Neural cell (in vitro differentiated cells): ENCODE measurements at regions not wholly inside any gene's neighbourhood (a gene's known extent, or its start where the extent isn't known, plus 50 kb on each side); places are given as distances from the start of the nearest gene placed in this dataset.

ENCODE experiments used
- H2AFZ ChIP-seq: fragments of 200-600, 300-800 bp; sonication (generic), shearing (Covaris generic); 2 replicates; pipeline ENCODE4 v1.6.0; 2014; ENCODE audit warnings: low read depth, mild to moderate bottlenecking, antibody characterized with exemption, low read length, moderate library complexity
- H3F3A ChIP-seq: fragments of 200-600 bp; shearing (Covaris generic); 2 replicates; pipeline ENCODE4 v1.6.1; 2016; ENCODE audit warnings: mild to moderate bottlenecking, moderate library complexity, mixed read lengths, antibody characterized with exemption, low read length; ENCODE audit not compliant: insufficient read depth, poor library complexity, severe bottlenecking
- H3K27ac ChIP-seq: fragments of 200-600, 300-800 bp; sonication (generic), shearing (Covaris generic); 2 replicates; pipeline ENCODE4 v1.5.1; 2014; ENCODE audit warnings: mild to moderate bottlenecking, low read length, moderate library complexity
- H3K27me3 ChIP-seq: fragments of 300-800, 200-600 bp; sonication (generic), shearing (Covaris generic); 2 replicates; pipeline ENCODE4 v1.6.0; 2014; ENCODE audit warnings: mild to moderate bottlenecking, low read depth, low read length, moderate library complexity; ENCODE audit not compliant: insufficient read depth
- H3K36me3 ChIP-seq: fragments of 300-800, 200-600 bp; sonication (generic), shearing (Covaris generic); 2 replicates; pipeline ENCODE4 v1.5.1; 2014; ENCODE audit warnings: mild to moderate bottlenecking, antibody characterized with exemption, low read length, moderate library complexity; ENCODE audit not compliant: insufficient read depth
- H3K4me2 ChIP-seq: fragments of 300-800, 200-600 bp; sonication (generic), shearing (Covaris generic); 2 replicates; pipeline ENCODE4 v1.6.0; 2014; ENCODE audit warnings: mild to moderate bottlenecking, low read length
- H3K4me3 ChIP-seq: fragments of 300-800, 200-600 bp; sonication (generic), shearing (Covaris generic); 2 replicates; pipeline ENCODE4 v1.5.1; 2014; ENCODE audit warnings: mild to moderate bottlenecking, low read length, moderate library complexity
- H3K79me2 ChIP-seq: fragments of 200-600 bp; shearing (Covaris generic); replicated peaks from 2 replicates; pipeline ENCODE4 v1.6.0; 2014; ENCODE audit warnings: mild to moderate bottlenecking, low read length, moderate library complexity; ENCODE audit not compliant: insufficient read depth
- H3K9ac ChIP-seq: fragments of 300-800, 200-600 bp; sonication (generic), shearing (Covaris generic); 2 replicates; pipeline ENCODE4 v1.6.1; 2016; ENCODE audit warnings: mild to moderate bottlenecking, low read length, mixed read lengths
- H3K9me2 ChIP-seq: fragments of 200-600 bp; shearing (Covaris generic); 2 replicates; pipeline ENCODE4 v1.6.1; 2016; ENCODE audit warnings: mild to moderate bottlenecking, low read length, mixed read lengths; ENCODE audit not compliant: insufficient read depth
- H3K9me3 ChIP-seq: fragments of 200-600, 300-800 bp; sonication (generic), shearing (Covaris generic); 2 replicates; pipeline ENCODE4 v1.6.1; 2016; ENCODE audit warnings: mild to moderate bottlenecking, mixed run types, low read length, moderate library complexity, mixed read lengths
- H4K20me1 ChIP-seq: fragments of 200-600 bp; shearing (Covaris generic); 2 replicates; pipeline ENCODE4 v1.6.1; 2016; ENCODE audit warnings: mild to moderate bottlenecking, mixed run types; ENCODE audit not compliant: insufficient read depth
- CTCF ChIP-seq: fragments of 450-650 bp; IDR thresholded peaks from 2 replicates; pipeline ENCODE4 v1.5.1; 2014; ENCODE audit warnings: antibody characterized with exemption, mild to moderate bottlenecking, moderate library complexity; ENCODE audit not compliant: poor library complexity, severe bottlenecking
- EP300 ChIP-seq: fragments of 450-650 bp; conservative IDR thresholded peaks from 2 replicates; pipeline ENCODE4 v1.6.1; 2014; ENCODE audit warnings: antibody characterized with exemption, mild to moderate bottlenecking, moderate library complexity; ENCODE audit not compliant: poor library complexity, severe bottlenecking
- EZH2 ChIP-seq: fragments of 200-600, 300-800 bp; shearing (Covaris generic), sonication (generic); IDR thresholded peaks from 2 replicates; pipeline ENCODE4 v1.6.1; 2014; ENCODE audit warnings: antibody characterized with exemption, low read length, borderline replicate concordance, mild to moderate bottlenecking; ENCODE audit not compliant: insufficient read depth, poor library complexity, severe bottlenecking
- MXI1 ChIP-seq: fragments of 450-650 bp; conservative IDR thresholded peaks from 2 replicates; pipeline ENCODE4 v1.6.1; 2014; ENCODE audit warnings: antibody characterized with exemption, mild to moderate bottlenecking; ENCODE audit not compliant: poor library complexity, severe bottlenecking
- POLR2AphosphoS5 ChIP-seq: IDR thresholded peaks from 2 replicates; pipeline ENCODE4 v1.6.1; 2012
- RAD21 ChIP-seq: fragments of 450-650 bp; conservative IDR thresholded peaks from 2 replicates; pipeline ENCODE4 v1.6.1; 2014; ENCODE audit warnings: antibody characterized with exemption, mild to moderate bottlenecking, moderate library complexity
- SMC3 ChIP-seq: fragments of 450-650 bp; conservative IDR thresholded peaks from 2 replicates; pipeline ENCODE4 v1.6.1; 2014; ENCODE audit warnings: antibody characterized with exemption, mild to moderate bottlenecking, moderate library complexity; ENCODE audit not compliant: poor library complexity
- TAF1 ChIP-seq: IDR thresholded peaks from 2 replicates; pipeline ENCODE4 v1.6.1; 2012; ENCODE audit warnings: low read depth
- TF ChIP-seq, protein P1 (sequence below): IDR thresholded peaks from 2 replicates; pipeline ENCODE4 v1.6.1; 2012; ENCODE audit warnings: borderline replicate concordance

DNA sequence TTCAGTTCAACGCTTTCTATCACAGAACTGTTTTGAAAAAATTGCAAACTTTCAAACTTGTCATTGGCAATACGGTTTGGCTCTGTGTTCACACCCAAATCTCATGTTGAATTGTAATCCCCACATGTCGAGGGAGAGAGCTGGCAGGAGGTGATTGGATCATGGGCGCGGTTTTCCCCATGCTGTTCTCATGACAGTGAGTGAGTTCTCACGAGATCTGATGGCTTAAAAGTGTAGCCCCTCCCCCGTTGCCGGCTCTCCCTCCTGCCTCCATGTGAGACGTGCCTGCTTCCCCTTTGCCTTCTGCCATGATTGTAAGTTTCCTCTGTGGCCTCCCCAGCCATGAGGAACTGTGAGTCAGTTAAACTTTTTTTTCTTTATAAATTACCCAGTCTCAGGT is 1144.0 kb downstream of the BRD1 start:
- H3K4me2 ChIP-seq = no peak overlapping the region
- no peak overlapping the region for H3K4me3 ChIP-seq
- H3K36me3 ChIP-seq = no peaks in the 10 kb centered on the region
- no peak overlapping the region for H3K9ac ChIP-seq
- no peak overlapping the region for H2AFZ ChIP-seq
- no peaks in the 10 kb centered on the region for H3K9me2 ChIP-seq
- no peaks in the 10 kb centered on the region for H3K27me3 ChIP-seq
- H3K27ac ChIP-seq = no peak overlapping the region
- TF ChIP-seq EZH2 (no peak), CTCF (no peak), POLR2AphosphoS5 (no peak), SMC3 (no peak), RAD21 (no peak), MXI1 (no peak), EP300 (no peak)
- TF ChIP-seq, protein P1, sequence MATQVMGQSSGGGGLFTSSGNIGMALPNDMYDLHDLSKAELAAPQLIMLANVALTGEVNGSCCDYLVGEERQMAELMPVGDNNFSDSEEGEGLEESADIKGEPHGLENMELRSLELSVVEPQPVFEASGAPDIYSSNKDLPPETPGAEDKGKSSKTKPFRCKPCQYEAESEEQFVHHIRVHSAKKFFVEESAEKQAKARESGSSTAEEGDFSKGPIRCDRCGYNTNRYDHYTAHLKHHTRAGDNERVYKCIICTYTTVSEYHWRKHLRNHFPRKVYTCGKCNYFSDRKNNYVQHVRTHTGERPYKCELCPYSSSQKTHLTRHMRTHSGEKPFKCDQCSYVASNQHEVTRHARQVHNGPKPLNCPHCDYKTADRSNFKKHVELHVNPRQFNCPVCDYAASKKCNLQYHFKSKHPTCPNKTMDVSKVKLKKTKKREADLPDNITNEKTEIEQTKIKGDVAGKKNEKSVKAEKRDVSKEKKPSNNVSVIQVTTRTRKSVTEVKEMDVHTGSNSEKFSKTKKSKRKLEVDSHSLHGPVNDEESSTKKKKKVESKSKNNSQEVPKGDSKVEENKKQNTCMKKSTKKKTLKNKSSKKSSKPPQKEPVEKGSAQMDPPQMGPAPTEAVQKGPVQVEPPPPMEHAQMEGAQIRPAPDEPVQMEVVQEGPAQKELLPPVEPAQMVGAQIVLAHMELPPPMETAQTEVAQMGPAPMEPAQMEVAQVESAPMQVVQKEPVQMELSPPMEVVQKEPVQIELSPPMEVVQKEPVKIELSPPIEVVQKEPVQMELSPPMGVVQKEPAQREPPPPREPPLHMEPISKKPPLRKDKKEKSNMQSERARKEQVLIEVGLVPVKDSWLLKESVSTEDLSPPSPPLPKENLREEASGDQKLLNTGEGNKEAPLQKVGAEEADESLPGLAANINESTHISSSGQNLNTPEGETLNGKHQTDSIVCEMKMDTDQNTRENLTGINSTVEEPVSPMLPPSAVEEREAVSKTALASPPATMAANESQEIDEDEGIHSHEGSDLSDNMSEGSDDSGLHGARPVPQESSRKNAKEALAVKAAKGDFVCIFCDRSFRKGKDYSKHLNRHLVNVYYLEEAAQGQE = no peak
- no peaks in the 10 kb centered on the region for H3K79me2 ChIP-seq
- H4K20me1 ChIP-seq = no peaks in the 10 kb centered on the region
- no peaks in the 10 kb centered on the region for H3K9me3 ChIP-seq
- H3F3A ChIP-seq = no peaks in the 10 kb centered on the region

DNA sequence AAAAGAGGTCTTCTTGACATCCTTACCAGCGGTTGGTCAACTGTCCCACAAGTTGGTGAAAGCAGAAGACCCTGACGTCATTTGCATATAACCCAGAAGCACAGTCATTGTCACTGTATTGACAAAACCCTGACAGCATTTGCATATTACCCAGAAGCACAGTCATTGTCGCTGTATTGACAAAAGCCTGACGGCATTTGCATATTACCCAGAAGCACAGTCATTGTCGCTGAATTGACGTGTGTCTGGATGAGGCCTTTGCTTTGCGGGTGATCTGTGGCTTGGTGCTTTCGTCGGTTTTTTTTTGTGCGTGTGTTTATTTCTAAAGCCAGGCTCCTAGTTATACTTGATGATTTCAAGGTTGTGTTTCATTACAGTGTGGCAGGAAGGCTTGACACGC is 1145.2 kb downstream of the BRD1 start:
- Histone ChIP-seq H3K4me2 (no peak overlapping the region), H3F3A (no peaks in the 10 kb centered on the region), H2AFZ (no peak overlapping the region), H3K9me2 (no peaks in the 10 kb centered on the region), H3K79me2 (no peaks in the 10 kb centered on the region), H3K36me3 (no peaks in the 10 kb centered on the region), H3K9ac (no peak overlapping the region), H3K4me3 (no peak overlapping the region), H3K27ac (peak overlapping the region; percentile 44), H3K9me3 (no peaks in the 10 kb centered on the region), H3K27me3 (no peaks in the 10 kb centered on the region), H4K20me1 (no peaks in the 10 kb centered on the region)
- TF ChIP-seq SMC3 (no peak), TAF1 (no peak), POLR2AphosphoS5 (no peak), MXI1 (no peak), RAD21 (no peak), CTCF (no peak), EP300 (no peak), EZH2 (no peak)
- TF ChIP-seq, protein P1 = no peak
